ENCODE measurements at regions not wholly inside any gene's neighbourhood (a gene's known extent, or its start where the extent isn't known, plus 50 kb on each side); places are given as distances from the start of the nearest gene placed in this dataset.
A peak's percentile ranks its signal among the peaks of the same experiment; 100 is the strongest.
"Not testable (repeated sequence)": the region's sequence is repeated elsewhere in the genome, so short reads cannot be mapped to it uniquely, and the experiment has no call there.

DNA sequence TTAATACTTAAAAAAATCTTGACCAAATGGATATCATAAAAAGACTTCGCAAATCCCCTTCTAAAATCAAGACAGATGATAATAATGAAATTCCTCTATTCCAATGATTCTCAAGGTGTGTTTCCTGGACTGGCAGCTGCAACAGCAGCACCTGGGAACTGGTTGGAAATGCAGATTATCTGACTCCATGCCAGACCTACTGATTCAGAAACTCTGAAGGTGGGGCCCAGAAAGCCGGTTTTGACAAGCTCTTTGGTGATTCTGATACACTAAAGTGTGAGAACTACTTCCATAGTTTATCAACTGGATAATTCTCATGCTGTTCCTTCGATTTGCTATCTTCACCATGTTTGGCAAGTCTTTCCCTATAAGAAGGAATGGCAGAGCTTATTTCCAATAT lies 252.1 kb downstream of the COL12A1 start:
- DNase-seq, result no peak

DNA sequence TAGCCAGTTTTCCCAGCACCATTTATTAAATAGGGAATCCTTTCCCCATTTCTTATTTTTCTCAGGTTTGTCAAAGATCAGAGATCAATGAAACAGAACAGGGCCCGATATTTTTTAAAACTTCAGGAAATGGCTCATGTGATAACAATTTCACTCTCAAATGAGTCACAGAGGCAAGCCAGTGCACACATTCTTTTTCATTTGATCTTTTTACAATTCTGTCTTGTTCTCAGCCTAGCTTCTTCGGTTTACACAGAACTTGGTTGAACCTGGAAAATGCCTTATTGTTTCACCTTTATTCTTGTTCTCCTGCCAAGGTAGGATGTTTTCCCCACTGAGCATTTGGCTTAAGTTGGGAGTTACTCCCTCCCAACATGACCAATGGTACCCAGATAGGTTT lies 258.9 kb downstream of the COL12A1 start:
- no peak for DNase-seq

DNA sequence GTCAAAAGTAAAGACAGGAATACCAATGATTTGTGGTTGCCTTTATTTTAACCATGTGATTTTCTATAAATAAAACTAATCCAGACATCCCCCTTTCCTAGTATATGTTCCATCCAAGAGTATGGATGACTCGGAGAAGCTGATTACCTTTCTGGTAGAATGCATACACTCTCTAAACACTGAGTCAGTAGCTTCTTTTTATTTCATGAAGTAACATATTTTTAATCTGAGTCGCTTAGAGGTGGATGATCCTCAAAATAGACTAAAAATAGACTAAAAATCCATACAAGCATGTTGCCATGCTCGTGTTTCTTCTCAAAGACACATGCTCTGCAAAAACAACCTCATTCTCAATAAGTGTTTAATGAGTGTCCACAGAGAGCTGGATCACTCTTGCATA lies 263.7 kb downstream of the COL12A1 start:
- no peak for DNase-seq

DNA sequence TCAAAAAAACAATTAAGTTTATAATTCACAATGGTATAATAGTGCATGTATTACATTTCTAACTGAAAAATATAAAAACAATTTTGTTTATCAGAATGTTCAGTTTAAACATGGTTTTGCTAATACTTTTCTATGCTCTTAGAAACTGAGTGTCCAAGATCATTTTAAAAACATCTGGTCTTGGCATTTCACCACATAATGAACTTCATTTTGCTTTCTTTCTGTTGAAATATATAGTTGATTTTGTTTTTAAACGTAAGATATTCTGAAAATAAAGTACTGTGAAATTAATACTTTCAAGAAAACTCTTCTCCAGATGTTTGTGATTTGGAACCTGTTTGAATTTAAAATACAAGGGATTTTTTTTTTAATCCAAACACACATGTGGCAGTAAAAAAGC lies 264.4 kb downstream of the COL12A1 start:
- no peak for DNase-seq

DNA sequence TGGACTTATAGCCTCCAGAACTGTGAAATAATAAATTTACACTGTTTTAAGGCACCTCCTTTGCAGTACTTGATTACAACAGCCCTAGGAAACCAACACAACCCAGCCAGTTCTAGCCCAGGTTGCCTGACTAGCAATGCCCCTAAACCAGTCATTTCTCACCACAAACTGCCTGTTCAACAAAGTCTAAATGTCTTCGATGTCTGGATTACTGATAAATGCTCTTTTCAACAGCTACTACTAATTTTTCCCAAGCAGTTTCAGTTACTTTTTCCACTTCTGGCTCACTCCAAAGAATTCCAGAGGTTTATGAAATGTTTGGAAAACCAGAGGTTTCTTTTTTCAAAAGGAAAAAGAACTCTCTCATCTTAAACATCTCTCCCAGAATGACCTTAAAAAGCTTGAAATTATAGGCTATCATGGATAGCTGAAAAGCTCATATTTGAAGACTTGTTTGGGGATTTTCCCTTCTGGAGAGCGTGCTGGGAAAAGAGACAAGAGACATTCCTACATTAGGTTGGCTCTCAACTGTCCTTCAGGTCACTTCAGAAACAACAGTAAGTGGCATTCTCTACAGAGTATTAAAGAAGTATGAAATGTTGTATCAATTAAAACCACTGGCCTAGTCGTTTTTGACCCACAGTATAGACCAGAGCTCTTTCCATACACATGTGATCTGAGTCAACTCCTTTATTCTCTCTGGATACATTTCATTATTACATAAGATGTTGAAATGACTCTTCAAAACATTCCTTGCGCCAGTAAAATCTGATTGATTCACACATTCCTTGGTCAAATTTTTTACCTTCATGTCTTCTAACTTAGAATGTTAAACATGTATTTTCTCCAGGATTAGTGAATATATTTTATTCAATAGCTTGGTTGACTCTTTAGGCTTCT lies 265.9 kb downstream of the COL12A1 start:
- DNase-seq, result no peak

DNA sequence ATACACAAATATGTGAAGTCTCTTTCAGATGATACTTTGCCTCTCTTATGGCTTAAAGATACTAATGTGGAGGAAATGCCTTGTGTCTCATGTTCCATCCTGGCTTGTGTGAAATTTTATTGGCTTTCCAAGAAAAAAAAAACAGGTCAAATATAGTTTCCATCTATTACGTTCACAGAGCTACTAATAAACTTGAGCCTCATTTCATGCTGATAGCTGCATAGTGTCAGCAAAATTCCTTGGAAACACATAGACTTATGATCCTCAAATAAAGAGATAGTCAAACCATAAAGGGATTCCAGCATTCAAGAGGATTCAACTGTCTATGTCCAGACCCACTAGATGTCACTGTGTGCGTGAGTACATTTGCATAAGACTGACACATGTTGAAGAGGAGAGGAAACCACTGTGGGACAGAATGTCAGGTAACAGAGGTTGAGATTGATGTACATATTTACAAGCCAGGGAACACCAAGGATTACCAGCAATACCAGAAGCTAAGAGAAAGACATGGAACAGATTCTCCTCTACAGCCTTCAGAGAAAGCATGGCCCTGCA lies 266.6 kb downstream of the COL12A1 start:
- no peak for DNase-seq

DNA sequence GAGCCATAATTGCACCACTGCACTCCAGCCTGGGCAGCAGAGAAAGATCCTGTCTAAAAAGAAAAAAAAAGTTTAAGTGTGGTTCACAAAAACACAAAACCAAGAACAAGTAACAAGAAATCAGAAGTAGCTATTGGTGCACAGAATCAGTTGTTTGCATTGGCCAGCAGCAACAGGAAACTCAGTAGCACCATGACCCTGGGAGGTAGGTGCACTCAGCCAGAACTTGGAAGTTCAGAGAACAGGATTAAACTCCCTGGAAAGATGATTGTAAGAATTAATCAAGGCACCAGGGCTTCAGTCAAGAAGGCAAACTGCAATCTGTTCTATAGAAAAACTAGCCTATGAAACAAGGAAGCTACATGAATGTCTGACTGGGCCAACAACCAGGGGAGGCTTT lies 267.9 kb downstream of the COL12A1 start:
- no peak for DNase-seq

DNA sequence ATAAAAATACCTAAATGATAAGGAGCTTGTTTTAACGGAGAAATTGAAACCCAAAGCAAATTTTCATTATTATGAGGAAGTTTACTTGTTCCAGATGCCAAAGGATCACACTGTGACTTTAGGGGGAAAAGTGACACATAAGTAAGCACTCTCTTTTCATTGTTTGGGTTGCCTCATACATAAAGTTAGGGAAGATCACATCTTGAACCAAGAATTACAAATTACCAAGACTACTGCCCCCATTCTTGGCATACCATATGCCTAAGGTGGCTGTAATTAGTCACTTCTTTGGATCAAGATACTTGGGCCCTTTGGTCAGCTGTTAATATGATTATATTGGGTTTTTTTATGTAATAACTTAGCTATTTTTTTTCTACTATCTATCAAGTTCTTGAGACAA lies 269.0 kb downstream of the COL12A1 start:
- no peak for DNase-seq

DNA sequence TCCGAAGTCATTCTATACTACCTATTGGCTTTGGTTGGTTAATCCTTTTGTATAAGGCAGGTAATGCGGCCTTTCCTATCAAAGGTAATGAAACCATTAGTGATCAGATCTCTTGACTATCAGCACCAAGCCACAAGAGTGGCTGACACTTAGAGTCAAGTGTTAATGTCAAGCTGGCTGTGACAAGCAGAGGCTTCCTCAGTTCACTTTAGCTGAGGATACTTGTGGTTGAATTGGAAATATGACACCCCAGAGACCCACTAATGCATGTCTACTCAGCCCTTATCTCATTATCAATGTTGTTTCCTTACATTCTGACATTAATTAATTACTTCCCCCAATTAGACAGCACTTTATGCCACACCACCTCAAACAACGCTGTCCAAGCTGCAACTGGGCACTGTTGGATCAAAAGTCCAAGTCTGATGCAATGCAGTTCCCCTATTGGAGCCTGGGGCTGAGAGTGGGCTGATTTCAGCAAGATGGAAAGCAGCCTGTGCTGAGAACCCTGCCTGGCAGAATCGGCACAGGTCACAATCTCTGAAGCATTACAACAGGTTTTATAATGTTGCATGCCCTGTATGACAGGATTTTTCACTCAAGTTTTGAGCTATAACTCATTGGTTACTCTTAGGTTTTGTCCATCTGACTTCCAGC lies 273.5 kb downstream of the COL12A1 start:
- no peak for DNase-seq

DNA sequence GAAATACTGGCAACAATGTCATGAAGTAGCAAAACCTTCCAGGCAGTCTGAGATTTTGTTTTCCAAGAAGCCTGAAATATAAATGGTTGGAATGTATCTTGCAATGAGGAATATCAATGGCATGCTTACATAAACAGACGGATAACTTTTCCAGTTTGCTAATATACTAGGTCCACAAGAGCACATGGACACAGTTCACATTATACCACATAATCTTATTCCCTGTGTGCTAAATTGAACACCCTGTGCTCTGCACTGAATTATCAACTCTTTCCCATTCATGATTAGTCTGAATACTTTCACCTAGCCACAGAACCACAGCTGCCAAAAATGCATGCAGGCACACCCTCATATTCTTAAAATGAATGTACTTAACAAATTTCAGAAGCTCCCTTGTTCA lies 274.3 kb downstream of the COL12A1 start:
- DNase-seq, result no peak

DNA sequence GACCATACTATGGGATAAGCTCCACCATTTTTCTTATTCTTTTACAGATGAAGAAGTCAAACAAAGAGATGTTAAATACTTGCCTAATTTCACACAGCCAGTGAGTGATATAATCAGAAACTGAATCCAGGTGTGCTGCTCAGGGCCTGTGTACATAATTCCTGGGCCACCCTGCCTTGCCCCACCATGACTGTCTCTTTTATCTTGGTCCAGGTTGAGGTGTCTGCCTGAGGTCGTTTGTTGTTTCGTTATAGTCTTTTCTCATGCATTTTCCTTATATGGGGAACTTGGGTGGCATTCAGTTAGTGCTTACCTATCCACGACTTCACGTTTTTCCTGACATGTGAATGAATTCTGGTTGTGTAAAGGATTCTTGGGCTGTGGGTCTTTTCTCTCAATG lies 277.6 kb downstream of the COL12A1 start:
- no peak for DNase-seq

DNA sequence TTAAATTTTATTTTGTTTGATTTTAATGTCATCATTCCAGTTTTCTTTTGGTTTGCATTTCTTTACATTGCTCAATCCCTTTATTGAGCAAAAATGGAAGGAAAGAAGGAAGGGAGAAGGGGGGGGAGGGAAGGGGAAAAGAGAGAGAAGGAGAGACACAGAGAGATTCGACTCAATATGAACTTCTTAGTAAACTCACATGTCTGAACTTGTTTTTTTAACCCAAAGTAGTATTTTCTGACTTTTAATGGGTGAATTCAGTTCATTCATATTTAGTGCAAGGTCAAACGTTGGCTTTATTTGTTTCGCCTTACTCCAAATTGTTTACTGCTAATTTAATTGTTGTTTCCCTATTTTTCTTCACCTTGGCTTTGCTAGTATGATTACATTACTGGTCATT lies 278.6 kb downstream of the COL12A1 start:
- DNase-seq, result no peak

DNA sequence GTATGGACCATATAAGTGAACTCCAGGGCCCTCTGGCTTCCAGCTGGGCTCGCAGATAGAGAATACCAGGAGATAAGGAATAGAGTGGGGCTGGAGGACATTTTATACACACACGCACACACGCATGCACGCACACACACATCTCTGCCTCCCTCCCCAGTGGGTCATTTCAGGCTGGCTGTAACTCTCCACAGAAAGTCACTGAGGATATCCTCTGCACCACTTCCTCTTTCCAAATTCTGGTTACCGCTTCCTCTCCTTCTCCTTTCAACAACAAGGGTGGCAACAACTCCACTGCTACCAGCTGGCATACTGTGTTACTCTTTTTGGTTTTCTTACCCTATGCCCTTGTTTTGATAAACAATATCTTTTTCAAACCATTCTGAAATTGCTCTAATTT lies 280.2 kb downstream of the COL12A1 start:
- peak; percentile 0 for DNase-seq

DNA sequence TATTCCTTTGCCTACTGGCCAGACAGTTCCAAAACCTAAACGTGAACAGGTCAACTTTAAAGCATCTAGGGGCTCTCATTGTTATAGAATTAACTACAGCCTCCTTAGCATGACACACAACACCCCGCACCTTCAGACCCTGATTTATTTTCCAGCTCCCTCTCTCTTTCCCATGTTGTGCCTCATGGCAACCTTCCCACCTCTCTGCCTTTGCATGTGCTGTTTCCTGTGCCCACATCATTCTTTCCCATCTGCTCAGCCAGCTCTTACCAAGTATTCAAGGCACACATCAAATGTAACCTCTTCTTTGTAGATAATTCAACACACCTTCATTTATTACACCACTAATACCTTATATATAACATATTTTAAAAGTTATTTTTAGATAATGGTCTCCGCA lies 291.0 kb downstream of the COL12A1 start:
- no peak for DNase-seq

DNA sequence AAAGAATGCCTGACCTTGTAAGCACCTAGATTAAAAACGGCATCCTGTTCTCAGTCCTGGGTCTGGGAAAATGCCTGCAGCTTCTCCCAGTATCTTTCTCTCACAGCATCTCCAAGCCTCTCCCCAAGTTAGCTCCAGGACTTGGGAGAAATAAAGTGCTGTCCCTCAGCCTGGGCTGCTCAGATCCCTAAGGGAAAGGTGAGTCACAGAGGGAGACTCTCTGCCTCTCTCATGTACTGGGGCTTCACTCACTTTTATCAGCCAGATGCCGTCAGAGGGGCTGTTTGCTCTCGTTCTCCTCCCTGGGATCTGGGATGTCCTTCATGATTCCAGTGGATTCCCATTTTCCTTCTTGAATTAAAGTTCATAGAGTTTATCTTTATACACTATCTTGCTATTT lies 293.6 kb downstream of the COL12A1 start:
- DNase-seq, result no peak

DNA sequence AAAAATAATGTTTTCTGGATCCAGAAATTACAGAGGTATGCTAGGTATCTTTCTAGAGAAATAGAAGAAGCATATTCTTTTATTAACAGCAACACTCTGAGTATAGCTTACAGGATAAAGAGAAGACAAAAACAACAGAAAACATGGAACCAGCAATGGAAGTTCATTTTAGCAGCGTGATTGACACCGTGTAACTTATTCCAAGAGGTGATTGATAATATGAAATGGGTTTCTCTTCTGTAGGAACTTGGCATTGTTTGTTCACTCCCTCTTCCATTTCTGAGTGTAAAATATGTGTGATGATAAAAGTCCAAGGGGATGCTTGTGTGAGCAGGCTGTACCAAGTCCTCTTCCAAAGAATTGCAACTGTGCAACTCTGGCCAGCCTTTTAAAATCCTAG lies 303.0 kb downstream of the COL12A1 start:
- DNase-seq, result no peak

DNA sequence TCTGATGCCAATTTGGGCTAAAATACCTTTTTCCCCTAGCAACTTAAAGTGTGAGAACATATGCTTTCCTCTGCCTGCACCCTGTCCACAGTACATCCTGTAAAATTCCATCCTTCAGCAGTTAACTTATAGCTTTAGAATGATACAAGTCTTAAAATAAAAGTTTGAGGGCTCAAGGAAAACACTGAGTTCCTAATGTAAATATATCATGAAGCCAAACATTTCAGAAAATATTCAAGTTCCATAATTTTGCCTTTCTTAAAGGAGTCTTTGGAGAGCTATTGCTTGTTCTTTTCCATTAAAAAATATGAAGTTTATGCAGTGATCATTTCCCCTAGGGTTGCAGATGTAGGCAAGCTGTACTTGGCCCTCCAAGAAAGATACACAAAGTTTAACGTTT lies 303.8 kb downstream of the COL12A1 start:
- DNase-seq, result no peak

DNA sequence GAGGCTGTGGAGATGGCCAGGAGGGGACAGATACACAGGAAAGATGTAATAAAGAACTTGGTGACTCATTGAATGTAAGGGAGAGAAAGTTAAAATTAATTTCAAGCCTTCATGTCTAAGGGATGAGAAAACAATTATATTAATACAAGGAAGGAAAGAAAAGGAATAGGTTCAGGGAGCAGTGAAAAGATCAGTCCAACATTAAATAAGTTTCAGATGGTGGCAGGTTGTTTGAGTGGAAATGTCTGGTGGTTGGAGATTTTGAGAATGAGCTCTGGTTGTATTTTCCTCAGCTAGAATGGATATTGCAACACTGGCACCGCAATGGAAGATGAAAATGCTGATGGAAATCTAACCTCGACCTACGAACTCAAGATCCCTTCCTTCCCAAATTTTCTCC lies 304.3 kb downstream of the COL12A1 start:
- no peak for DNase-seq

DNA sequence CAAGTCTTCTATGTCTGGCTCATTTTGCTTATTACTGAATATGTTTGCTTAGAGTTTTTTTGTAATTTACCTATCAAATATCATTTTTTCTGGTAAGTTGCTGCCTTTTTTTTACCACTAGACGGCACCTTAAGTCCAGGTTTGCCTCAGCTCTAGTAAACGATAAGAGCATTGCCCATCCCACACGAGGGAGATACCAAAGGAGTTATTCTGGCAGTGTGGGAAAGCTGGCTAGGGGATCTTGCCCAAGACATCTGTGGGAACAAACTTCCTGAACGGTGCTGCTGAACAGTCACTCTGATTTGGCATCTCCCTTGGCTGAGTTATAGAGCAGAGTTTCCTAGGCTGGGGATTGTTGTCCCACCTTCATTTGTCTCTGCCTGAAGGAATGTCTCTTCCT lies 306.4 kb downstream of the COL12A1 start:
- DNase-seq, result no peak

DNA sequence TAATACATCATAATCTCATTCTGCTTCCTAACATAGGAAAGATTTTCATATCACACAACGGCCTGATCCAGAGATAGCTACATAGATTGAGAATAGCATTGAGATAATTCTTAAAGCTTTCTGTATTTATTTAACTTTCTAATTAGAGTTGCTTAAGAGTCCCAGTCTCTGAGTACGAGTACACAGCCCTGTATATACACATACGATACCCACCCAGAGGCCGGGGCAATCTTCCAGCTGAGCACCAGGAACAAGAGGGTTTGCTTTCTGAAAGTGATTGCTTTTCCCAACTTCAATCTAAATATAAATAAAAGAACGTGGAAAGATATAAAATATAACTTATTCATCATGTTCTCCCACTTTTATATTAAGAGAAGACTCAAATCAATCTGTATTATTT lies 313.8 kb downstream of the COL12A1 start:
- no peak for DNase-seq

DNA sequence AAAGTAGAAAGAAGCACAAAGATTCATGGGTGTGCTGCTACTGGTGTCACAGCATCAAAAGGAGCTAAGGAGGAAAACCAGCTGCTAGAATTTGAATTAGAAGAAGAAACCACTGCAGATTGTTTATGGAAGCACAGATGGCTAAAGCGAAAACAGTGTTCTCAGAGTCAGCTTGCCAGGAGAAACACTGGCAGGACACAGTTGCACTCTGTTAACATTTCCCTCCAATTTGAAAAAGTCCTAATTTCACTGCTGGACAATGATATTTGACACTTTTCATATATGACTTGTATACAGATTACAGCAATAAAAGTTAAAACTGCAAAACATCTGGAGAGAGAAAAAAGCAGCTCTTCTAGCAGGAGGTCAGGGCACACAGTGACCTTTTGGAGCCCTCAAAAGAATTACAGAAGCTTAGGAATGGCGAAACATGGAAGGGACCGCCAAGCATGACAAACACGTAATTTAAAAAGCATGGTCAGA lies 314.5 kb downstream of the COL12A1 start:
- DNase-seq, result no peak

DNA sequence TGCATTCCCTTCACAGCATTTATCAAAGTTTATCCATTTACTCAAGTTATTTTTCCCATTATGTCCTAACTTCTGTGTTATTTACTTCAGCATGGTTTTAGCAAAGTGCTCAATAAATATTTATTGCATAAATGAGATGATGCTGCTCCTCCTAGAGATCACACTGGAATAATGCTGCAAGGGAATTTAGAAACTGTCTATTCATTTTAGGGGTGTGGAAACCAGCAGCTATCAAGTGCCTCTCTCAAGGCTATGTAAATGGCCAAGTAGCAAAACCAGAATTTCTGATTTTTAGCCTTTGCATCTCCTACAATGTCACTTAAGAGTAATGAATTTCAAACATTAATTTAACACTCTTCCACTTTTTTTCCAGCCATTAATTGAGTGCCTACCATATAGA lies 316.2 kb downstream of the COL12A1 start:
- DNase-seq, result no peak

DNA sequence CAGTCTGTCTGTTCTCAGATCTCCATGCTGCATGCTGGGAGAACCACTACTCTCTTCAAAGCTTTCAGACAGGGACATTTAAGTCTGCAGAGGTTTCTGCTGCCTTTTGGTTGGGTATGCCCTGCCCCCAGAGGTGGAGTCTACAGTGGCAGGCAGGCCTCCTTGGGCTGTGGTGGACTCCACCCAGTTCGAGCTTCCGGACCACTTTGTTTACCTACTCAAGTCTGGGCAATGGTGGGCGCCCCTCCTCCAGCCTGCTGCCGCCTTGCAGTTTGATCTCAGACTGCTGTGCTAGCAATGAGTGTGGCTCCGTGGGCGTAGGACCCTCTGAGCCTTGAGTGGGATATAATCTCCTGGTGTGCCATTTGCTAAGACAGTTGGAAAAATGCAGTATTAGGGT lies 317.1 kb downstream of the COL12A1 start:
- DNase-seq, result not testable (repeated sequence)

DNA sequence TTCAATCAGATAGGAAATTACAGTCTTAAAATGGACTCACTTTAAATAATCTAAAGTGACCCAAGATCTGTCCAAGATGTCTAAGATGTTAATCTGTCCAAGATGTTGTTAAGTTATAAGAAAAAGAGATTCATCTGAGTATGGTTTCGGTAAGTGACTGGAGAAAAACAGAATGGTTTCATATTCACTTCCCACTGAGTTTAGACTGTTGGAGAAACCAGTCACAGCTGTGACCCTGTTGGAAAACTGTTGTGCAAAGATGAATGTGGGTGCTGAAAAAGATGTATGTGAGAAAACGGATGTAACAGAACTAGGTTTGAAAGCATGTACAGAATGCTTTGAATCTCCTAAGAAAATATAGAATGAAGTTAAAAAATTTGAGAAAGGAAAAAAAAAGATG lies 325.9 kb downstream of the COL12A1 start:
- DNase-seq, result no peak

All from CD4-positive, alpha-beta T cell treated with Interferon gamma for 1 hour (primary cell).